GM18520 (cell line): ENCODE measurements at regions not wholly inside any gene's neighbourhood (a gene's known extent, or its start where the extent isn't known, plus 50 kb on each side); places are given as distances from the start of the nearest gene placed in this dataset.
"Not testable (repeated sequence)": the region's sequence is repeated elsewhere in the genome, so short reads cannot be mapped to it uniquely, and the experiment has no call there.

Experiments used
- ATAC-seq: cut with Tn5 transposase; IDR thresholded peaks from one replicate; pipeline ENCODE4 v1.9.1; 2021; ENCODE audit not compliant: unreplicated experiment

GRCh38 chr7:50920031-50920635 lies 137.4 kb upstream of the GRB10 start:
- no peak for ATAC-seq

- no peak for ATAC-seq
Measured at GRCh38 chr7:50915621-50916020, 132.9 kb upstream of the GRB10 start.

GRCh38 chr7:50914460-50914859 lies 131.8 kb upstream of the GRB10 start:
- no peak for ATAC-seq

GRCh38 chr7:50908628-50909290 lies 126.1 kb upstream of the GRB10 start:
- ATAC-seq: no peak

- ATAC-seq: not testable (repeated sequence)
Measured at GRCh38 chr7:50898604-50899477, 116.1 kb upstream of the GRB10 start.

- ATAC-seq: not testable (repeated sequence)
Measured at GRCh38 chr7:50887061-50887460, 104.4 kb upstream of the GRB10 start.

- no peak for ATAC-seq
Measured at GRCh38 chr7:50872437-50872836, 89.7 kb upstream of the GRB10 start.

- ATAC-seq: no peak
Measured at GRCh38 chr7:50869108-50869725, 86.5 kb upstream of the GRB10 start.

- no peak for ATAC-seq
Measured at GRCh38 chr7:50868426-50869100, 85.9 kb upstream of the GRB10 start.

GRCh38 chr7:50867034-50867356 lies 84.3 kb upstream of the GRB10 start:
- ATAC-seq: no peak

GRCh38 chr7:50866343-50867033 lies 83.8 kb upstream of the GRB10 start:
- ATAC-seq: no peak

- ATAC-seq: no peak
Measured at GRCh38 chr7:50865450-50865849, 82.8 kb upstream of the GRB10 start.

GRCh38 chr7:50864694-50865093 lies 82.0 kb upstream of the GRB10 start:
- ATAC-seq: no peak

GRCh38 chr7:50863053-50863452 lies 80.4 kb upstream of the GRB10 start:
- no peak for ATAC-seq

- no peak for ATAC-seq
Measured at GRCh38 chr7:50862302-50862701, 79.6 kb upstream of the GRB10 start.

- ATAC-seq: no peak
Measured at GRCh38 chr7:50860598-50860997, 77.9 kb upstream of the GRB10 start.

- no peak for ATAC-seq
Measured at GRCh38 chr7:50860174-50860573, 77.5 kb upstream of the GRB10 start.

GRCh38 chr7:50858528-50859245 lies 76.0 kb upstream of the GRB10 start:
- no peak for ATAC-seq

GRCh38 chr7:50857804-50858489 lies 75.3 kb upstream of the GRB10 start:
- ATAC-seq: no peak
